HG03439 (cell line): ENCODE measurements at regions not wholly inside any gene's neighbourhood (a gene's known extent, or its start where the extent isn't known, plus 50 kb on each side); places are given as distances from the start of the nearest gene placed in this dataset.

Source experiments
- ATAC-seq: cut with Tn5 transposase; IDR thresholded peaks from one replicate; pipeline ENCODE4 v1.9.1; 2021; ENCODE audit warnings: mild to moderate bottlenecking, moderate library complexity; ENCODE audit not compliant: unreplicated experiment

DNA sequence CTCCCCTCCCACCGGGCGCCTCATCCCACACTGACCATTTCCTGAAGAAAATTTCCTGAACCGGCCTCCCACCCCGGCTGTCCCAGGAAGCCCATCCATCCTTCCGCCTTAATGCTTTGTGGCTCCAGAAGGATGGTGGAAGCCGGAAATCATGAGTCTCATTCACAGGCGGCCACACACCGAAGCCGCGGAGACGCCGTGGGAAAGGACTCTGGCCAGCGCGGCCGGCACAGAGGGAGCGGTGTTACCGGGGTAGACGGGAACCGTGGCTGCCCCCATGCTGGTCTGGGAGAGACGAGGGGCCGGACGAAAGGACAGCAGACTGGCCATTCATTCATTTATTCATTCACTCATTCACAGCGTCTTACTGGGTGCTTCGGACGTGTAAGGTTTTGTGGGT, 326.8 kb downstream of the SEC14L1 start:
- ATAC-seq, result no peak

DNA sequence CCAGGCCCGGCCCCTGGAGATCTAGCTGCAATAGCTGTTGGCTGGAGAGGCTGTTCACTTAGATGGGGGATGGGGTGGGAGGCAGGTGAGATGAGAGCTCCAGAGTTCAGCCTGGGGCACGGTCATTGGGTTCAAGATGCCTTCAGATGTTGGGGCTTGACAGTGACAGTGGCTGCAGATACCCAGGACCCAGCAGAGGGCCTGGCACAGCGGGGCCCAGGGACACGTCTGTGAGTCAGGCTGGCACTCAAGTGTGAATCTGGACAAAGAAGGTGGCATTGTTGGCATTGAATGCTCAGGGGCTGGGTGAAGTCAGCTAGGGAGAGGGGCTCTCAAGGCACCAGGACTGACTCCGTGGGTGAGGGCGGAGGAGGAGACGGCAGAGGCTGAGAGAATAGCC, 328.1 kb downstream of the SEC14L1 start:
- no peak for ATAC-seq

- no peak for ATAC-seq
Measured at GRCh38 chr17:77470330-77470786, 329.6 kb downstream of the SEC14L1 start.

- no peak for ATAC-seq
Measured at GRCh38 chr17:77470800-77471733, 330.3 kb downstream of the SEC14L1 start.

- ATAC-seq, result no peak
Measured at GRCh38 chr17:77471984-77472461, 331.3 kb downstream of the SEC14L1 start.

- no peak for ATAC-seq
Measured at GRCh38 chr17:77472468-77473310, 331.9 kb downstream of the SEC14L1 start.

DNA sequence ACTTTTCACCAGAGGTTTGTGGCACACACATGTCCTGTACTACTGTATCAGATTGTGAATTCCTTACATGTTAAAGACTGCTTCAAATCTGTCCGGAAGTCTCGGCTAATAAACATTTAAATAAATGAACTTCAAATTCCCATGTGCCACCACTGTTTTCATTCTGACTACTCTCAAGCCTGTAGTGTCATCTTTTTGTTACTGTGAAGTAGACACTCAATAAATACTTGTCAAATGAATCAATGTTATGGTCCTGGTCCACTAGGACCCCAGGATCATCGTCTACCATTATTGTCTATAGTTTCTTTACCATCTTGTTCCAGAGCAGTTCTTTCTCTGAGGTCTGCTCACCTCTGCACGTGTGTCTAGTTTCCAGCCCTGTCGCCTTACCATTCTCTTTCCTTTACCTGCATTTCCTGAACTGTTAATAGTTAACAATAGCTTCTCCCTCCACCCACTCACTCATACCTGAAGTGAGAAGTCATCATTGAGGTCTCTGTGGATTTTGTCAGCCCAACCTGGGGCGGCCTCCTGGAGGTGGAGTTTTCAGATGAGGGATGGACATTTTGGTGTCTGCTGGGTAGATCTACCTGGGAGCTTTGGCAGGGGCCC, 333.0 kb downstream of the SEC14L1 start:
- no peak for ATAC-seq

DNA sequence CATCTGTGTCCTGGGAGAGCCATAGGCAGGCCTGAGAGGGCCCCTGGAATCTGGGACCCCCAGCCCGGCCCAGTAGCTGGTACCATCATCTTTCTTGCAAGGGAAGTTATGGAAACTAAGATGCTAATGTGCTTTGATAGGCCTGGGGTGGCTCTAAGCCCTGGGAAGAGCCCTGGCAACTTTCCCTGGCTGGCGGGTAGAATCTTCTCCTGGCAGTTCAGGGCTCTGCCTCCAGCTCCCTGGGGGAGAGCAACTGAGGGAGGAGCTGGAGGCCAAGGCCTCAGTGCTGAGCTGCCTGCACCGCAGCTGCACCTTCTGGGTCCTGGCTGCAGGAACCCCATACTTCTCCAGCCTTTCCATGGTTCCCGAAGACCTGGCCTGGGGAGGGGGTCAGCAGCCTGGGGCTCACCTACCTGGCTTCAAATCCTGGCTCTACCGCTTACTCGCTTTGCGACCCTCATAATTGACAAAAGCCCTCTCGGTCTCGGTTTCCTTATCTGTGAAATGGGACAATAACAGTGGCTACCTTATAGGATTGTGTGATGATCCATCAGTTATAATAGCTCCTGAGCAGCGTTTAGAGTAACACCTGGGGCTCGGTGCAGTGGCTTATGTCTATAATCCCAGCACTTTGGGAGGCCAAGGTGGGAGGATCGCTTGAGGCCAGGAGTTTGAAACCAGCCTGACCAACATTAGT, 333.7 kb downstream of the SEC14L1 start:
- no peak for ATAC-seq

GRCh38 chr17:77475016-77475976, 334.5 kb downstream of the SEC14L1 start:
- ATAC-seq, result no peak

GRCh38 chr17:77476006-77476405, 335.2 kb downstream of the SEC14L1 start:
- no peak for ATAC-seq

GRCh38 chr17:77476498-77476897, 335.7 kb downstream of the SEC14L1 start:
- no peak for ATAC-seq

GRCh38 chr17:77476931-77477805, 336.4 kb downstream of the SEC14L1 start:
- no peak for ATAC-seq

DNA sequence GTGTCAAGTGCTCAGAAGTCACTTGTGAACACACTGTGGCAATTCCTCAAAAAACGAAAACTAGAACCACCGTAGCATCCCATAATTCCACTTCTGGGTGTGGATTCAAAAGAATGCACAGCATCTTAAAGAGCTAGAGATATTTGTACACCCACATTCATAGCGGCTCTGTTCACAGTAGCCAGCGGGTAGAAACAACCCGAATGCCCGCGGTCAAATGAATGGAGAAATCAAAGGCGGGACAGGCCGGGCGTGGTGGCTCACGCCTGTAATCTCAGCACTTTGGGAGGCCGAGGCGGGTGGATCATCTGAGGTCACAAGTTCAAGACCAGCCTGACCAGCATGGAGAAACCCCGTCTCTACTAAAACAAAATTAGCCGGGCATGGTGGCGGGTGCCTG, 337.5 kb downstream of the SEC14L1 start:
- no peak for ATAC-seq

- ATAC-seq, result no peak
Measured at GRCh38 chr17:77478899-77479298, 338.1 kb downstream of the SEC14L1 start.

GRCh38 chr17:77479372-77480198, 338.8 kb downstream of the SEC14L1 start:
- no peak for ATAC-seq

DNA sequence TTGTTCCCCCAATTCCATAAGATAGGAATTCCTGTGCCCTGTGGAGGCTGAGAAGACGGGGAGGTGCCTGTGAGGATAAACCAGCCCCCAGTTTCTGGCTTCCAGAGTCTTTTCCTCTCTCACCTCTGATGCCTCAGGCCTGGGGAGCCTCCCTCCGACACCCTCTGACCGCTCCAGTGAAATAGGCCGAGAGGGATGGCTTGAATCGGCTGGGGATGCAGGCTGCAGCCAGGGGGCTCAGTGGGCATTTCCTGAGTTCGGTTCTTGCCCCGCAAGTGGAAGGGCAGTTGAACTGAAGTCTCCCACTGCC, 339.4 kb downstream of the SEC14L1 start:
- no peak for ATAC-seq

DNA sequence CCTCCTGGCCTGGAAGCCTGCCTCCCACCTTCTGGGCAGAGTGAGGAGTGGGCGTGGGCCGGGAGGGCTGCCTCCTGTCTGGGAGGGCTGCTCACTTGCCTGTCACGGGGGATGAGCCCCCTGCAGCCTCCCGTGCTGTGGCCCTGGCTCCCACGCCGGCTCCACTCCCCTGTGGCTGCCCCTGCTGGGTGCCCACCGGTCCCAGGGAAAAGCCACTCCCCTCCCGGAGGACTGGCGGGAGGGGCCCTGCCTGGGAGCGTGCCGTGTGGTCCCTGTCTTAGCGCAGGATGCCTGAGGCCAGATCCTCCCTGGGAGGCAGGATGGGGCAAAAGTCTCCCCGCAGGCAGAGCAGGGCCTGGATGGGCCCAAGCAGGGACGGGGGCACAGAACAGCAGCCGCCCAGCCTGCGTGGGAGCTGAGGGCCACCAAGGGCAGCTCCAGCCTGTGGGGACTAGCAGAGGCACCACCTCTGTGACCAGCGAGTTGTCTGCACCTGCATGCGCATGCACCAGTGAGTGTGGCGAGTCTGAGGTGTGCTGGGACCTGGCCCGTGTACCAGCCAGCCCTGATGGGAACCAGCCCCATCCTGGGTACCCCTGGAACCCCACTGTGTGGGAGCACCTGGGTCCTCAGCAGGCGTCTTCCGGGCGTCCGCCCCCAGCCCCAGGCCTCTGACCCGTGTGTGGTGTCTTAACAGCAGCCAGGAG, 339.9 kb downstream of the SEC14L1 start:
- ATAC-seq, result no peak
